ENCODE measurements at regions not wholly inside any gene's neighbourhood (a gene's known extent, or its start where the extent isn't known, plus 50 kb on each side); places are given as distances from the start of the nearest gene placed in this dataset.

- no peak for TF ChIP-seq CTCF (IDR thresholded peaks at IDR 0.05)
- DNase-seq (ENCODE audit: low spot score) (no peak), ATAC-seq (ENCODE audit: insufficient number of reproducible peaks, low FRiP score, low read depth) (no peak)
- Histone ChIP-seq H3K36me3 (no peaks in the 10 kb centered on the region), H3K4me1 (ENCODE audit: control insufficient read depth in 1 of 2, low read depth in 2 of 2) (no peaks in the 10 kb centered on the region), H3K4me3 (no peak overlapping the region), H3K27me3 (replicated peaks; ENCODE audit: insufficient read depth) (no peaks in the 10 kb centered on the region), H3K9me3 (no peaks in the 10 kb centered on the region), H3K27ac (no peak overlapping the region)
Observed at GRCh38 chr12:125221602-125222001, 156.4 kb downstream of the AACS start.

- Histone ChIP-seq H3K4me1 (ENCODE audit: control insufficient read depth in 1 of 2, low read depth in 2 of 2) (no peaks in the 10 kb centered on the region), H3K4me3 (no peak overlapping the region), H3K9me3 (no peaks in the 10 kb centered on the region), H3K27me3 (replicated peaks; ENCODE audit: insufficient read depth) (no peaks in the 10 kb centered on the region), H3K36me3 (no peaks in the 10 kb centered on the region), H3K27ac (no peak overlapping the region)
- no peak for DNase-seq (ENCODE audit: low spot score)
- no peak for TF ChIP-seq CTCF (IDR thresholded peaks at IDR 0.05)
- no peak for ATAC-seq (ENCODE audit: insufficient number of reproducible peaks, low FRiP score, low read depth)
Observed at GRCh38 chr12:125222876-125223275, 157.6 kb downstream of the AACS start.

DNA sequence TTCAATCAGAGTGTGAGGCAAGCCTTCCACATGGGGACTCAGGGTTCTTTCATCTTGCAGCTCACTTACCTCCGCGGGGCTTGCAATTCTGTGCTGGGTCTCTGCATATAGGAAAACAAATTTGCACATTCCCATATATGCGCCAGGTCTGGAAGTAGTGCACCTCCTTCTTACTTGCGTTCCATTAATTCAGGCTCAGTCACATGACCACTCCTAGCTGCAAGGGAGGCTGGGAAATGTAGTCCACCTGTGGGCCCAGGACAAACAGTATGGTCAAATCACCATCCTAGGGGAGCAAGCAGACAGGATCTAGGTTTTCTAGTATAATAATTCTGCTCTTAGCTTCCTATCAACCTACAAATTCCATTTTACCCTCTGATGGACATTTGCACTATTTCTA, 160.4 kb downstream of the AACS start:
- H3K9me3 ChIP-seq: no peaks in the 10 kb centered on the region
- no peak overlapping the region for H3K4me3 ChIP-seq
- no peak for TF ChIP-seq CTCF (IDR thresholded peaks at IDR 0.05)
- no peak overlapping the region for H3K27ac ChIP-seq
- ATAC-seq (ENCODE audit: insufficient number of reproducible peaks, low FRiP score, low read depth) (no peak), DNase-seq (ENCODE audit: low spot score) (no peak)
- no peaks in the 10 kb centered on the region for H3K36me3 ChIP-seq
- H3K4me1 ChIP-seq (ENCODE audit: control insufficient read depth in 1 of 2, low read depth in 2 of 2): no peaks in the 10 kb centered on the region
- H3K27me3 ChIP-seq (replicated peaks; ENCODE audit: insufficient read depth): no peaks in the 10 kb centered on the region

- no peak for DNase-seq (ENCODE audit: low spot score)
- ATAC-seq (ENCODE audit: insufficient number of reproducible peaks, low FRiP score, low read depth): no peak
- no peaks in the 10 kb centered on the region for H3K4me1 ChIP-seq (ENCODE audit: control insufficient read depth in 1 of 2, low read depth in 2 of 2)
- no peaks in the 10 kb centered on the region for H3K9me3 ChIP-seq
- no peak overlapping the region for H3K27ac ChIP-seq
- H3K4me3 ChIP-seq: no peak overlapping the region
- H3K27me3 ChIP-seq (replicated peaks; ENCODE audit: insufficient read depth): no peaks in the 10 kb centered on the region
- H3K36me3 ChIP-seq: no peaks in the 10 kb centered on the region
- TF ChIP-seq CTCF (IDR thresholded peaks at IDR 0.05): no peak
Observed at GRCh38 chr12:125228519-125229260, 163.5 kb downstream of the AACS start.

- no peak for TF ChIP-seq CTCF (IDR thresholded peaks at IDR 0.05)
- Histone ChIP-seq H3K4me1 (ENCODE audit: control insufficient read depth in 1 of 2, low read depth in 2 of 2) (no peaks in the 10 kb centered on the region), H3K36me3 (no peaks in the 10 kb centered on the region), H3K27ac (no peak overlapping the region), H3K27me3 (replicated peaks; ENCODE audit: insufficient read depth) (no peaks in the 10 kb centered on the region), H3K9me3 (no peaks in the 10 kb centered on the region), H3K4me3 (no peak overlapping the region)
- no peak for DNase-seq (ENCODE audit: low spot score)
- ATAC-seq (ENCODE audit: insufficient number of reproducible peaks, low FRiP score, low read depth): no peak
Observed at GRCh38 chr12:125229878-125230530, 164.8 kb downstream of the AACS start.
